HCT116 (cell line): ENCODE measurements at regions not wholly inside any gene's neighbourhood (a gene's known extent, or its start where the extent isn't known, plus 50 kb on each side); places are given as distances from the start of the nearest gene placed in this dataset.
"Not testable (repeated sequence)": the region's sequence is repeated elsewhere in the genome, so short reads cannot be mapped to it uniquely, and the experiment has no call there.

Source experiments
- CBX3 ChIP-seq: IDR thresholded peaks from 2 replicates; pipeline ENCODE4 v1.6.1; 2012; ENCODE audit warnings: low read depth
- POLR2AphosphoS5 ChIP-seq: IDR thresholded peaks from 2 replicates; pipeline ENCODE4 v1.6.1; 2011; ENCODE audit warnings: mild to moderate bottlenecking, low read depth, low read length, moderate library complexity
- ZNF274 ChIP-seq: fragments of 200-500 bp; sonication (Bioruptor generic); IDR thresholded peaks from 2 replicates; pipeline ENCODE4 v1.6.1; 2014; ENCODE audit warnings: mild to moderate bottlenecking, low read depth, low read length, inconsistent platforms
- TF ChIP-seq, protein P1 (sequence below), 3 experiments: fragments of 200-600 bp in 1 of 3; sonication (generic) in 1 of 3; IDR thresholded peaks in 2 of 3; conservative IDR thresholded peaks in 1 of 3; 2 replicates each; pipeline ENCODE4 v1.5.1; 2012 to 2017; ENCODE audit warnings: low read depth in 2 of 3, low read length in 2 of 3, antibody characterized with exemption in 1 of 3, borderline replicate concordance in 1 of 3, control low read depth in 1 of 3, mild to moderate bottlenecking in 1 of 3, mixed read lengths in 1 of 3, mixed run types in 1 of 3, moderate library complexity in 1 of 3; ENCODE audit not compliant: insufficient read depth in 1 of 3
- TF ChIP-seq, protein P2 (sequence below): IDR thresholded peaks from 2 replicates; pipeline ENCODE4 v1.6.1; 2011; ENCODE audit warnings: mild to moderate bottlenecking, low read length, moderate library complexity; ENCODE audit not compliant: insufficient replicate concordance; ENCODE audit errors: extremely low read depth

DNA sequence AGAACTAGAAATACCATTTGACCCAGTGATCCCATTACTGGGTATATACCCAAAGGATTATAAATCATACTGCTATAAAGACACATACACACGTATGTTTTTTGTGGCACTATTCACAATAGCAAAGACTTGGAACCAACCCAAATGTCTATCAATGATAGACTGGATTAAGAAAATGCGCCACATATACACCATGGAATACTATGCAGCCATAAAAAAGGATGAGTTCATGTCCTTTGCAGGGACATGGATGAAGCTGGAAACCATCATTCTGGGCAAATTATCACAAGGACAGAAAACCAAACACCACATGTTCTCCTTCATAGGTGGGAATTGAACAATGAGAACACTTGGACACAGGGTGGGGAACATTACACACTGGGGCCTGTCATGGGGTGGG, 104.9 kb upstream of the ADTRP start:
- TF ChIP-seq CBX3, POLR2AphosphoS5, ZNF274: not testable (repeated sequence)
- TF ChIP-seq, protein P1, sequence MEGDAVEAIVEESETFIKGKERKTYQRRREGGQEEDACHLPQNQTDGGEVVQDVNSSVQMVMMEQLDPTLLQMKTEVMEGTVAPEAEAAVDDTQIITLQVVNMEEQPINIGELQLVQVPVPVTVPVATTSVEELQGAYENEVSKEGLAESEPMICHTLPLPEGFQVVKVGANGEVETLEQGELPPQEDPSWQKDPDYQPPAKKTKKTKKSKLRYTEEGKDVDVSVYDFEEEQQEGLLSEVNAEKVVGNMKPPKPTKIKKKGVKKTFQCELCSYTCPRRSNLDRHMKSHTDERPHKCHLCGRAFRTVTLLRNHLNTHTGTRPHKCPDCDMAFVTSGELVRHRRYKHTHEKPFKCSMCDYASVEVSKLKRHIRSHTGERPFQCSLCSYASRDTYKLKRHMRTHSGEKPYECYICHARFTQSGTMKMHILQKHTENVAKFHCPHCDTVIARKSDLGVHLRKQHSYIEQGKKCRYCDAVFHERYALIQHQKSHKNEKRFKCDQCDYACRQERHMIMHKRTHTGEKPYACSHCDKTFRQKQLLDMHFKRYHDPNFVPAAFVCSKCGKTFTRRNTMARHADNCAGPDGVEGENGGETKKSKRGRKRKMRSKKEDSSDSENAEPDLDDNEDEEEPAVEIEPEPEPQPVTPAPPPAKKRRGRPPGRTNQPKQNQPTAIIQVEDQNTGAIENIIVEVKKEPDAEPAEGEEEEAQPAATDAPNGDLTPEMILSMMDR (IDR thresholded peaks at IDR 0.05 in 2 of 3, conservative IDR thresholded peaks at IDR 0.05 in 1 of 3; ENCODE audit: borderline replicate concordance in 1 of 3, insufficient read depth in 1 of 3, low read depth in 2 of 3, low read length in 2 of 3): not testable (repeated sequence)
- TF ChIP-seq, protein P2, sequence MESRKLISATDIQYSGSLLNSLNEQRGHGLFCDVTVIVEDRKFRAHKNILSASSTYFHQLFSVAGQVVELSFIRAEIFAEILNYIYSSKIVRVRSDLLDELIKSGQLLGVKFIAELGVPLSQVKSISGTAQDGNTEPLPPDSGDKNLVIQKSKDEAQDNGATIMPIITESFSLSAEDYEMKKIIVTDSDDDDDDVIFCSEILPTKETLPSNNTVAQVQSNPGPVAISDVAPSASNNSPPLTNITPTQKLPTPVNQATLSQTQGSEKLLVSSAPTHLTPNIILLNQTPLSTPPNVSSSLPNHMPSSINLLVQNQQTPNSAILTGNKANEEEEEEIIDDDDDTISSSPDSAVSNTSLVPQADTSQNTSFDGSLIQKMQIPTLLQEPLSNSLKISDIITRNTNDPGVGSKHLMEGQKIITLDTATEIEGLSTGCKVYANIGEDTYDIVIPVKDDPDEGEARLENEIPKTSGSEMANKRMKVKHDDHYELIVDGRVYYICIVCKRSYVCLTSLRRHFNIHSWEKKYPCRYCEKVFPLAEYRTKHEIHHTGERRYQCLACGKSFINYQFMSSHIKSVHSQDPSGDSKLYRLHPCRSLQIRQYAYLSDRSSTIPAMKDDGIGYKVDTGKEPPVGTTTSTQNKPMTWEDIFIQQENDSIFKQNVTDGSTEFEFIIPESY: not testable (repeated sequence)
